H9 (cell line): ENCODE measurements at regions not wholly inside any gene's neighbourhood (a gene's known extent, or its start where the extent isn't known, plus 50 kb on each side); places are given as distances from the start of the nearest gene placed in this dataset.

ENCODE experiments used
- DNase-seq: peaks from one replicate; pipeline ENCODE4 v3.0.0-alpha.2; 2017
- H2AFZ ChIP-seq: one replicate; pipeline ENCODE4 v1.6.1; 2013; ENCODE audit warnings: mild to moderate bottlenecking, low read length, control low read depth, moderate library complexity
- H2AK5ac ChIP-seq: 2 replicates; pipeline ENCODE4 v1.6.1; 2013; ENCODE audit warnings: low read length, control low read depth, mixed read lengths; ENCODE audit not compliant: insufficient read length
- H2BK120ac ChIP-seq: one replicate; pipeline ENCODE4 v1.6.1; 2013; ENCODE audit warnings: low read depth, mild to moderate bottlenecking, low read length, control low read depth, inconsistent platforms; ENCODE audit not compliant: poor library complexity, severe bottlenecking
- H2BK12ac ChIP-seq: 2 replicates; pipeline ENCODE4 v1.6.1; 2013; ENCODE audit warnings: low read length, control low read depth, mixed read lengths, low read depth; ENCODE audit not compliant: insufficient read length
- H2BK15ac ChIP-seq: 2 replicates; pipeline ENCODE4 v1.6.1; 2013; ENCODE audit warnings: low read depth, low read length, control low read depth
- H2BK20ac ChIP-seq: one replicate; pipeline ENCODE4 v1.6.1; 2013; ENCODE audit warnings: low read depth, mild to moderate bottlenecking, low read length, control low read depth, inconsistent platforms; ENCODE audit not compliant: poor library complexity, severe bottlenecking
- H2BK5ac ChIP-seq: 2 replicates; pipeline ENCODE4 v1.6.1; 2013; ENCODE audit warnings: low read length, control low read depth, mixed read lengths; ENCODE audit not compliant: insufficient read length
- H3K14ac ChIP-seq: 2 replicates; pipeline ENCODE4 v1.6.1; 2013; ENCODE audit warnings: low read length, control low read depth; ENCODE audit not compliant: insufficient read depth
- H3K18ac ChIP-seq: 2 replicates; pipeline ENCODE4 v1.6.1; 2013; ENCODE audit warnings: low read depth, mild to moderate bottlenecking, mixed read lengths, low read length, control low read depth; ENCODE audit not compliant: insufficient read length
- H3K23ac ChIP-seq: 2 replicates; pipeline ENCODE4 v1.6.1; 2013; ENCODE audit warnings: low read length, control low read depth, mixed read lengths, low read depth; ENCODE audit not compliant: insufficient read length
- H3K23me2 ChIP-seq: 2 replicates; pipeline ENCODE4 v1.6.1; 2013; ENCODE audit warnings: low read depth, mild to moderate bottlenecking, mixed read lengths, low read length, control low read depth; ENCODE audit not compliant: insufficient read length, poor library complexity, severe bottlenecking
- H3K27ac ChIP-seq: 2 replicates; pipeline ENCODE4 v1.5.1; 2013; ENCODE audit warnings: low read length, control low read depth, mixed read lengths, low read depth; ENCODE audit not compliant: insufficient read length
- H3K27me3 ChIP-seq: 2 replicates; pipeline ENCODE4 v1.6.1; 2013; ENCODE audit warnings: low read length, control low read depth, inconsistent platforms; ENCODE audit not compliant: insufficient read depth
- H3K4ac ChIP-seq: 2 replicates; pipeline ENCODE4 v1.6.1; 2013; ENCODE audit warnings: low read depth, mild to moderate bottlenecking, control low read depth, inconsistent platforms, low read length, moderate library complexity
- H3K4me1 ChIP-seq: 2 replicates; pipeline ENCODE4 v1.6.1; 2013; ENCODE audit warnings: low read length, control low read depth, inconsistent platforms; ENCODE audit not compliant: insufficient read depth
- H3K4me2 ChIP-seq: 2 replicates; pipeline ENCODE4 v1.6.1; 2013; ENCODE audit warnings: low read length, control low read depth, mixed read lengths; ENCODE audit not compliant: insufficient read length, insufficient read depth
- H3K56ac ChIP-seq: 2 replicates; pipeline ENCODE4 v1.6.1; 2013; ENCODE audit warnings: low read depth, mild to moderate bottlenecking, mixed read lengths, low read length, control low read depth; ENCODE audit not compliant: insufficient read length
- H3K79me1 ChIP-seq: 2 replicates; pipeline ENCODE4 v1.6.1; 2013; ENCODE audit warnings: low read depth, mild to moderate bottlenecking, moderate library complexity, low read length, control low read depth, inconsistent platforms; ENCODE audit not compliant: insufficient read depth, poor library complexity, severe bottlenecking
- H3K79me2 ChIP-seq: 2 replicates; pipeline ENCODE4 v1.6.1; 2013; ENCODE audit warnings: low read length, control low read depth, inconsistent platforms; ENCODE audit not compliant: insufficient read depth
- H3K9ac ChIP-seq: 2 replicates; pipeline ENCODE4 v1.6.1; 2013; ENCODE audit warnings: low read length, control low read depth, mixed read lengths; ENCODE audit not compliant: insufficient read length; ENCODE audit errors: extremely low read depth
- H3K9me3 ChIP-seq: one replicate; pipeline ENCODE4 v1.6.1; 2013; ENCODE audit warnings: low read depth, low read length, inconsistent platforms; ENCODE audit not compliant: control insufficient read depth
- H3T11ph ChIP-seq: one replicate; pipeline ENCODE4 v1.6.1; 2013; ENCODE audit warnings: mild to moderate bottlenecking, low read length, control low read depth, inconsistent platforms
- H4K20me1 ChIP-seq: one replicate; pipeline ENCODE4 v1.6.1; 2013; ENCODE audit not compliant: control insufficient read depth, insufficient read length, insufficient read depth
- H4K5ac ChIP-seq: 2 replicates; pipeline ENCODE4 v1.6.1; 2013; ENCODE audit warnings: low read depth, mild to moderate bottlenecking, mixed read lengths, low read length, control low read depth; ENCODE audit not compliant: insufficient read length
- H4K8ac ChIP-seq: replicated peaks from 2 replicates; pipeline ENCODE4 v1.6.1; 2013; ENCODE audit warnings: low read length, control low read depth, mixed read lengths, low read depth; ENCODE audit not compliant: insufficient read length
- H4K91ac ChIP-seq: 2 replicates; pipeline ENCODE4 v1.6.1; 2013; ENCODE audit warnings: low read depth, mild to moderate bottlenecking, moderate library complexity, mixed read lengths, low read length, control low read depth; ENCODE audit not compliant: insufficient read length
- H3K27ac Mint-ChIP-seq, 3 experiments: 2 replicates in 2 of 3; 3 replicates in 1 of 3; pipeline ENCODE4 v1.8.0; 2020 to 2021; ENCODE audit warnings: mixed read lengths in 3 of 3, mild to moderate bottlenecking in 1 of 3, moderate library complexity in 1 of 3
- H3K27me3 Mint-ChIP-seq: 2 replicates; pipeline ENCODE4 v1.8.0; 2021; ENCODE audit warnings: low read depth, mild to moderate bottlenecking, moderate library complexity, mixed read lengths
- H3K36me3 Mint-ChIP-seq, 3 experiments: 2 replicates in 2 of 3; 3 replicates in 1 of 3; pipeline ENCODE4 v1.8.0; 2020 to 2021; ENCODE audit warnings: low read depth in 3 of 3, mixed read lengths in 3 of 3; ENCODE audit not compliant: insufficient read depth in 1 of 3
- H3K4me1 Mint-ChIP-seq, 2 experiments: 2 replicates each; pipeline ENCODE4 v1.8.0; 2020; ENCODE audit warnings: mixed read lengths in 2 of 2
- H3K4me3 Mint-ChIP-seq, 2 experiments: 2 replicates in 1 of 2; 3 replicates in 1 of 2; pipeline ENCODE4 v1.8.0; 2020 to 2021; ENCODE audit warnings: mild to moderate bottlenecking in 2 of 2, mixed read lengths in 2 of 2, moderate library complexity in 1 of 2
- H3K9me3 Mint-ChIP-seq, 2 experiments: 2 replicates in 1 of 2; 3 replicates in 1 of 2; pipeline ENCODE4 v1.8.0; 2020; ENCODE audit warnings: mild to moderate bottlenecking in 2 of 2, mixed read lengths in 2 of 2, moderate library complexity in 1 of 2
- CTCF ChIP-seq: fragments of 200-600 bp; sonication (generic); conservative IDR thresholded peaks from 3 replicates; pipeline ENCODE4 v1.8.0; 2021; ENCODE audit warnings: antibody characterized with exemption, mild to moderate bottlenecking
- WGBS: extraction: QIAGEN DNeasy Blood & Tissue Kit; methylation state at CpG from one replicate; pipeline ENCODE4 v1.1.7; 2013; ENCODE audit warnings: missing lambda C conversion rate, low lambda C conversion rate, mixed read lengths; ENCODE audit not compliant: insufficient read length; ENCODE audit errors: extremely low coverage; 5-methylcytosine and 5-hydroxymethylcytosine counted together

DNA sequence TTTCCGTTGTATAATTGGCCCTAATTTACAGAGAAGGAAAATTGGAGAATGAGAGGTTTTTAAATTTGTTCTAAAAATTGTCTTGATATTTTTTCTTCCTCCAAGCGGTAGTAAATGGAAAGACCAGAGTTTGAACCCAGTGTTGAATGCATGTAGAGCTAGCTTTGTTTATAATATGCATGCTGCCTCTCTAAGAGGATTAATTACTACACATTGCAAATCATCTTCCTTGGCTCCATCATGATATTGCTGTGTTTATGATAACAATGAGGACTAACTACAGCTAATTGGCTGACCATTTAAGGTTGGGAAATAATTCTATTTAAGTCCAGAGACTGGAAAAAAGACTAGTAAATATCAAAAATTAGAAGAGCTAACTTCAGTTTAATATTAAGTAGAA, 338.5 kb downstream of the PLK2 start:
- Mint-ChIP-seq H3K27ac (no peak overlapping the region), H3K9me3 (no peaks in the 10 kb centered on the region), H3K4me3 (no peak overlapping the region), H3K4me1 (no peaks in the 10 kb centered on the region), H3K36me3 (no peaks in the 10 kb centered on the region), H3K27me3 (no peaks in the 10 kb centered on the region; the same call in 1 of the 2 replicates)
- Histone ChIP-seq H3K9ac (no peak overlapping the region), H3K9me3 (no peaks in the 10 kb centered on the region), H4K5ac (no peak overlapping the region), H3K18ac (no peak overlapping the region), H3K56ac (no peak overlapping the region), H3K4me1 (no peaks in the 10 kb centered on the region), H2BK20ac (no peak overlapping the region), H3K27me3 (no peaks in the 10 kb centered on the region), H3K23me2 (no peaks in the 10 kb centered on the region), H3K79me1 (no peaks in the 10 kb centered on the region), H3K4ac (no peak overlapping the region), H3K27ac (no peak overlapping the region), H3K79me2 (no peaks in the 10 kb centered on the region), H3K14ac (no peak overlapping the region), H3K4me2 (no peak overlapping the region), H4K91ac (no peak overlapping the region), H3K23ac (no peak overlapping the region), H4K20me1 (no peaks in the 10 kb centered on the region), H2AK5ac (no peak overlapping the region), H4K8ac (no peak overlapping the region), H2AFZ (no peak overlapping the region), H2BK5ac (no peak overlapping the region), H3T11ph (no peak overlapping the region), H2BK15ac (no peak overlapping the region), H2BK12ac (no peak overlapping the region), H2BK120ac (no peak overlapping the region)
- WGBS: no CpG with 5 or more reads among the region's 2 CpGs
- no peak for DNase-seq
- no peak for TF ChIP-seq CTCF
